Vagina (tissue), 2 donors: ENCODE measurements at regions not wholly inside any gene's neighbourhood (a gene's known extent, or its start where the extent isn't known, plus 50 kb on each side); places are given as distances from the start of the nearest gene placed in this dataset.

Experiments used
- POLR2A ChIP-seq, 2 donors: fragments of 450-650 bp; IDR thresholded peaks; one replicate each; pipeline ENCODE4 v1.6.1; 2017; ENCODE audit warnings: antibody characterized with exemption in 2 of 2, mild to moderate bottlenecking in 2 of 2, moderate library complexity in 2 of 2
- TF ChIP-seq, protein P1 (sequence below), 3 experiments: fragments of 450-650 bp in 2 of 3; fragments of 200-600 bp in 1 of 3; sonication (generic) in 1 of 3; IDR thresholded peaks; one replicate each; pipeline ENCODE4 v1.5.1; 2017 to 2019; ENCODE audit warnings: antibody characterized with exemption in 3 of 3, mild to moderate bottlenecking in 2 of 3, moderate library complexity in 2 of 3

DNA sequence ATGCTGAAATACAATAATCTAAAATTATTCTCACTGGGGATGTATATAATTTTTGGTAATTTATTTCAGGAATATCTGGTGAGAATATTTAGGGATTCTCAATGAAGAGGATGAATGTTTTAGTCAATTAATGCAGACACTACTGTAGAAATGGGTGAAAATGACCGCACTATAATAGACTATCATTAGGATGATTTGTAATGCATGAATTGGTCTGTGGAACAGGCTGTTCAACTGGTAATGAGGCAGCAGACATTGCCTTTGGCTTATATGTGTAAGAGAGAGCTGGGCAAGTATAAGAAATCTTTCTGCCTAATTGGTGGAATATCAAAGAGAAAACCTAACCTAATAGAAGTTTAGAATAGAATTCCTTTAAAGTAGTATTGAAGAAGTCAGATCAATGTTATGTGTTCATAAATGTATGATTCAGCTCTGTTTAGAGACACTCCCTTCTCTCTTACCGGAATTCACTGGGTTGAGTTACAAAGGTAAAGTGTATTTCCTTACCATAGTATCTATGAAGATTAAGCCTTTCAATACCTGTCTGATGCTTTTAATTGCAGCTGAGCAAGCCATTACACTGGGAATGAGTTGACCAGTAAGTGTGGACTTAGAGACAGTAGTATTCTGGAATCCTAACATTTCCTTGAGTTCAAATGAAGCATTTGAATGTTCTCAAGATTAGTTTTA, 274.5 kb downstream of the S1PR1 start:
- TF ChIP-seq, protein P1, sequence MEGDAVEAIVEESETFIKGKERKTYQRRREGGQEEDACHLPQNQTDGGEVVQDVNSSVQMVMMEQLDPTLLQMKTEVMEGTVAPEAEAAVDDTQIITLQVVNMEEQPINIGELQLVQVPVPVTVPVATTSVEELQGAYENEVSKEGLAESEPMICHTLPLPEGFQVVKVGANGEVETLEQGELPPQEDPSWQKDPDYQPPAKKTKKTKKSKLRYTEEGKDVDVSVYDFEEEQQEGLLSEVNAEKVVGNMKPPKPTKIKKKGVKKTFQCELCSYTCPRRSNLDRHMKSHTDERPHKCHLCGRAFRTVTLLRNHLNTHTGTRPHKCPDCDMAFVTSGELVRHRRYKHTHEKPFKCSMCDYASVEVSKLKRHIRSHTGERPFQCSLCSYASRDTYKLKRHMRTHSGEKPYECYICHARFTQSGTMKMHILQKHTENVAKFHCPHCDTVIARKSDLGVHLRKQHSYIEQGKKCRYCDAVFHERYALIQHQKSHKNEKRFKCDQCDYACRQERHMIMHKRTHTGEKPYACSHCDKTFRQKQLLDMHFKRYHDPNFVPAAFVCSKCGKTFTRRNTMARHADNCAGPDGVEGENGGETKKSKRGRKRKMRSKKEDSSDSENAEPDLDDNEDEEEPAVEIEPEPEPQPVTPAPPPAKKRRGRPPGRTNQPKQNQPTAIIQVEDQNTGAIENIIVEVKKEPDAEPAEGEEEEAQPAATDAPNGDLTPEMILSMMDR (IDR thresholded peaks at IDR 0.05): no peak
- TF ChIP-seq POLR2A (IDR thresholded peaks at IDR 0.05): no peak
